HG03175 (cell line): ENCODE measurements at regions not wholly inside any gene's neighbourhood (a gene's known extent, or its start where the extent isn't known, plus 50 kb on each side); places are given as distances from the start of the nearest gene placed in this dataset.
"Not testable (repeated sequence)": the region's sequence is repeated elsewhere in the genome, so short reads cannot be mapped to it uniquely, and the experiment has no call there.

Experiments
- ATAC-seq: cut with Tn5 transposase; IDR thresholded peaks from one replicate; pipeline ENCODE4 v1.9.1; 2021; ENCODE audit warnings: mild to moderate bottlenecking, moderate library complexity; ENCODE audit not compliant: unreplicated experiment

GRCh38 chr20:40016890-40017289 is 672.1 kb downstream of the MAFB start:
- ATAC-seq = no peak

- ATAC-seq = no peak
Observed at GRCh38 chr20:40016392-40016791, 672.6 kb downstream of the MAFB start.

- ATAC-seq = not testable (repeated sequence)
Observed at GRCh38 chr20:40012026-40012425, 677.0 kb downstream of the MAFB start.

GRCh38 chr20:40010483-40010882 is 678.6 kb downstream of the MAFB start:
- ATAC-seq = no peak

- ATAC-seq = no peak
Observed at GRCh38 chr20:40009542-40009941, 679.5 kb downstream of the MAFB start.

- ATAC-seq = no peak
Observed at GRCh38 chr20:40008177-40008576, 680.9 kb downstream of the MAFB start.

GRCh38 chr20:40006168-40006860 is 682.7 kb downstream of the MAFB start:
- no peak for ATAC-seq

- ATAC-seq = not testable (repeated sequence)
Observed at GRCh38 chr20:40004092-40004491, 684.9 kb downstream of the MAFB start.

- no peak for ATAC-seq
Observed at GRCh38 chr20:39993742-39994141, 695.3 kb downstream of the MAFB start.

GRCh38 chr20:39990692-39991091 is 698.3 kb downstream of the MAFB start:
- no peak for ATAC-seq

- no peak for ATAC-seq
Observed at GRCh38 chr20:39988991-39989390, 700.0 kb downstream of the MAFB start.

- no peak for ATAC-seq
Observed at GRCh38 chr20:39986173-39986904, 702.7 kb downstream of the MAFB start.

- ATAC-seq = no peak
Observed at GRCh38 chr20:39985271-39985827, 703.7 kb downstream of the MAFB start.

- ATAC-seq = no peak
Observed at GRCh38 chr20:39983655-39984054, 705.4 kb downstream of the MAFB start.

GRCh38 chr20:39983183-39983582 is 705.9 kb downstream of the MAFB start:
- ATAC-seq = no peak

GRCh38 chr20:39974966-39975501 is 714.0 kb downstream of the MAFB start:
- no peak for ATAC-seq

- ATAC-seq = no peak
Observed at GRCh38 chr20:39968495-39968894, 720.5 kb downstream of the MAFB start.

GRCh38 chr20:39967806-39968205 is 721.2 kb downstream of the MAFB start:
- no peak for ATAC-seq

GRCh38 chr20:39961637-39962244 is 727.3 kb downstream of the MAFB start:
- ATAC-seq = no peak

- ATAC-seq = no peak
Observed at GRCh38 chr20:39960522-39961428, 728.3 kb downstream of the MAFB start.
